B cell (primary cell): ENCODE measurements at regions not wholly inside any gene's neighbourhood (a gene's known extent, or its start where the extent isn't known, plus 50 kb on each side); places are given as distances from the start of the nearest gene placed in this dataset.

Experiments
- ATAC-seq: fragments of 200-7000 bp; cut with Tn5 transposase; one replicate; pipeline ENCODE4 v1.10.0; 2021; ENCODE audit warnings: low read depth, mild to moderate bottlenecking, moderate number of reproducible peaks, moderate library complexity
- CTCF ChIA-PET: fragments of 350-600 bp; sonication (Branson Sonifier 250); formaldehyde crosslinking; loops from one replicate; lab custom pipeline; 2021; ENCODE audit warnings: antibody characterized with exemption, inconsistent platforms; lab: Charles Lee
- POLR2A ChIA-PET: fragments of 350-600 bp; sonication (Branson Sonifier 250); formaldehyde crosslinking; loops from one replicate; lab custom pipeline; 2021; ENCODE audit warnings: antibody characterized with exemption; lab: Charles Lee
- DNase-seq: peaks from one replicate; pipeline ENCODE4 v3.0.0; 2013
- H2AFZ ChIP-seq: 2 replicates; pipeline ENCODE4 v1.6.1; 2012; ENCODE audit warnings: mild to moderate bottlenecking, low read depth, low read length; ENCODE audit not compliant: insufficient read depth, poor library complexity, severe bottlenecking
- H3K27ac ChIP-seq, 2 donors: 1 replicate in 1 of 2; 2 replicates in 1 of 2; pipeline ENCODE4 v1.5.1; 2012 to 2013; ENCODE audit warnings: low read length in 2 of 2, mild to moderate bottlenecking in 2 of 2, moderate library complexity in 1 of 2
- H3K27me3 ChIP-seq, 4 experiments: fragments of 200-600 bp in 1 of 4; sonication (generic) in 1 of 4; replicated peaks in 1 of 4; 1 replicate in 2 of 4; 2 replicates in 2 of 4; pipeline versions ENCODE4 v1.6.1 to v1.7.0; 2013 to 2016; ENCODE audit warnings: low read length in 3 of 4, mild to moderate bottlenecking in 2 of 4, mixed read lengths in 1 of 4, moderate library complexity in 1 of 4; ENCODE audit not compliant: insufficient read depth in 4 of 4, control insufficient read depth in 3 of 4; ENCODE audit errors: control extremely low read depth in 1 of 4
- H3K36me3 ChIP-seq, 2 experiments: replicated peaks in 1 of 2; 1 replicate in 1 of 2; 2 replicates in 1 of 2; pipeline versions ENCODE4 v1.6.1 to v1.7.1; 2013; ENCODE audit warnings: low read length in 1 of 2; ENCODE audit not compliant: insufficient read depth in 2 of 2, control insufficient read depth in 1 of 2; ENCODE audit errors: control extremely low read depth in 1 of 2, extremely low read depth in 1 of 2
- H3K4me1 ChIP-seq, 2 donors: fragments of 200-600 bp in 1 of 2; sonication (generic) in 1 of 2; 1 replicate in 1 of 2; 2 replicates in 1 of 2; pipeline versions ENCODE4 v1.5.1 to v1.6.1; 2013 to 2017; ENCODE audit warnings: low read length in 2 of 2; ENCODE audit not compliant: control insufficient read depth in 2 of 2, insufficient read depth in 2 of 2
- H3K4me2 ChIP-seq: replicated peaks from 2 replicates; pipeline ENCODE3; 2012; ENCODE audit warnings: mild to moderate bottlenecking, low read depth, low read length; ENCODE audit not compliant: poor library complexity, severe bottlenecking
- H3K4me3 ChIP-seq, 5 experiments: fragments of 200-600 bp in 1 of 5; sonication (generic) in 1 of 5; 1 replicate in 3 of 5; 2 replicates in 2 of 5; pipeline versions ENCODE4 v1.5.1 to v1.7.0; 2011 to 2016; ENCODE audit warnings: low read length in 4 of 5, mild to moderate bottlenecking in 4 of 5, low read depth in 2 of 5, control low read depth in 1 of 5, moderate library complexity in 1 of 5; ENCODE audit not compliant: insufficient read depth in 1 of 5; ENCODE audit errors: control extremely low read depth in 1 of 5, extremely low read depth in 1 of 5
- H3K79me2 ChIP-seq: fragments of 200-600 bp; sonication (generic); one replicate; pipeline ENCODE4 v1.6.0; 2016; ENCODE audit warnings: low read length; ENCODE audit not compliant: control insufficient read depth, insufficient read depth
- H3K9ac ChIP-seq: fragments of 200-600 bp; sonication (generic); 2 replicates; pipeline ENCODE4 v1.6.1; 2017; ENCODE audit warnings: mild to moderate bottlenecking, low read length, moderate library complexity
- H3K9me3 ChIP-seq, 3 donors: one replicate each; pipeline versions ENCODE4 v1.6.1 to v1.7.1; 2013; ENCODE audit warnings: low read length in 2 of 3; ENCODE audit not compliant: control insufficient read depth in 2 of 3, insufficient read depth in 1 of 3; ENCODE audit errors: control extremely low read depth in 1 of 3
- H4K20me1 ChIP-seq: 2 replicates; pipeline ENCODE4 v1.6.0; 2012; ENCODE audit warnings: mild to moderate bottlenecking, low read length; ENCODE audit not compliant: insufficient read depth, control insufficient read depth, poor library complexity, severe bottlenecking
- H3K27ac Mint-ChIP-seq: one replicate; pipeline ENCODE4 v1.8.0; 2021; ENCODE audit warnings: mixed read lengths
- H3K27me3 Mint-ChIP-seq: one replicate; pipeline ENCODE4 v1.8.0; 2021; ENCODE audit warnings: mixed read lengths
- H3K4me1 Mint-ChIP-seq: one replicate; pipeline ENCODE4 v1.8.0; 2021; ENCODE audit warnings: mixed read lengths
- H3K4me3 Mint-ChIP-seq: one replicate; pipeline ENCODE4 v1.8.0; 2021; ENCODE audit warnings: mixed read lengths
- H3K9me3 Mint-ChIP-seq: one replicate; pipeline ENCODE4 v1.8.0; 2022; ENCODE audit warnings: mixed read lengths; ENCODE audit not compliant: insufficient read depth
- EZH2 ChIP-seq: IDR thresholded peaks from 2 replicates; pipeline ENCODE4 v1.6.1; 2012; ENCODE audit warnings: borderline replicate concordance, low read depth, mild to moderate bottlenecking, moderate library complexity, low read length; ENCODE audit not compliant: insufficient read depth, poor library complexity, severe bottlenecking
- WGBS: methylation state at CpG from one replicate; pipeline ENCODE4 v1.1.5; 2013; ENCODE audit warnings: missing lambda C conversion rate; ENCODE audit not compliant: insufficient coverage; 5-methylcytosine and 5-hydroxymethylcytosine counted together
- intact Hi-C: fragments of 100-400 bp; cut with micrococcal nuclease; formaldehyde crosslinking; loops from one replicate; pipeline ENCODE4 v1.10.0; 2022
- TF ChIP-seq, protein P1 (sequence below): fragments of 200-600 bp; IDR thresholded peaks from one replicate; pipeline ENCODE4 v1.8.0; 2022; ENCODE audit warnings: antibody characterized with exemption, mild to moderate bottlenecking

DNA sequence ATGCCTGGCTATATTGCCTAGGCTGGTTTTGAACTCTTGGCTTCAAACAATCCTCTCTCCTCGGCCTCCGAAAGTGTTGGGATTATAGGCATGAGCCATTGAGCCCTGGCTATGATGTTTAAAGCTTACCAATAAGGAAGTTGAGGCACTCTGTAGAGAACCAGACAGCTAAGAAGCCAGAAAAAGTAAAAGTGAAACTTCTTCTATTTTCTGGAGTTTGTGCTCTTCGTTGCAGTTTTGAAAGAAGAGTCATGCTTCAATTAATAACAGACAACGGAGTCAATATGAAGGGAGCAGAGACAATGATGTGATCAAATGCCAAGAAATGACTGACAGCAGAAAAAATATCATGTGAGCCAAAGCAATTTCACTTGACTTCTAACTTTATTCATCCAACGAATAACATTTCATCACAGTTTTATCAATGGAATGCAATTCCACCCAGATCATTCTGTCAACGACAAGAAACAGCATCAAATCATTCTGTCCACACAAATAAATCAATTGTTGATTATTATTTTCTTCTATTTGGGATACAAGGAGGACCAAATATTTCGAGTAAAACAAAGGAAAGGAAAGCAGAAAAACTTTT lies 175.5 kb upstream of the CELF4 start:
- H2AFZ ChIP-seq, result no peak overlapping the region
- ChIA-PET CTCF (no interaction called here), POLR2A (no interaction called here)
- H3K79me2 ChIP-seq, result no peaks in the 10 kb centered on the region
- no peaks in the 10 kb centered on the region for H3K4me1 ChIP-seq
- no peak overlapping the region for H3K27ac Mint-ChIP-seq
- H3K36me3 ChIP-seq, result no peaks in the 10 kb centered on the region
- no peaks in the 10 kb centered on the region for H3K27me3 ChIP-seq
- intact Hi-C loops, result no loop called here
- DNase-seq (no peak), ATAC-seq (no peak)
- no peak overlapping the region for H3K4me2 ChIP-seq
- TF ChIP-seq, protein P1, sequence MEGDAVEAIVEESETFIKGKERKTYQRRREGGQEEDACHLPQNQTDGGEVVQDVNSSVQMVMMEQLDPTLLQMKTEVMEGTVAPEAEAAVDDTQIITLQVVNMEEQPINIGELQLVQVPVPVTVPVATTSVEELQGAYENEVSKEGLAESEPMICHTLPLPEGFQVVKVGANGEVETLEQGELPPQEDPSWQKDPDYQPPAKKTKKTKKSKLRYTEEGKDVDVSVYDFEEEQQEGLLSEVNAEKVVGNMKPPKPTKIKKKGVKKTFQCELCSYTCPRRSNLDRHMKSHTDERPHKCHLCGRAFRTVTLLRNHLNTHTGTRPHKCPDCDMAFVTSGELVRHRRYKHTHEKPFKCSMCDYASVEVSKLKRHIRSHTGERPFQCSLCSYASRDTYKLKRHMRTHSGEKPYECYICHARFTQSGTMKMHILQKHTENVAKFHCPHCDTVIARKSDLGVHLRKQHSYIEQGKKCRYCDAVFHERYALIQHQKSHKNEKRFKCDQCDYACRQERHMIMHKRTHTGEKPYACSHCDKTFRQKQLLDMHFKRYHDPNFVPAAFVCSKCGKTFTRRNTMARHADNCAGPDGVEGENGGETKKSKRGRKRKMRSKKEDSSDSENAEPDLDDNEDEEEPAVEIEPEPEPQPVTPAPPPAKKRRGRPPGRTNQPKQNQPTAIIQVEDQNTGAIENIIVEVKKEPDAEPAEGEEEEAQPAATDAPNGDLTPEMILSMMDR, result no peak
- TF ChIP-seq EZH2, result no peak
- no peaks in the 10 kb centered on the region for H4K20me1 ChIP-seq
- H3K9me3 ChIP-seq, result peaks cover 0 to 2% (median 0%) of the 10 kb centered on the region in 3 donors
- H3K27me3 Mint-ChIP-seq, result no peaks in the 10 kb centered on the region
- peaks cover 3% of the 10 kb centered on the region for H3K9me3 Mint-ChIP-seq
- H3K4me3 ChIP-seq, result no peak overlapping the region
- no peak overlapping the region for H3K27ac ChIP-seq
- 86% methylated on average over 3 of the region's 7 CpGs for WGBS
- no peaks in the 10 kb centered on the region for H3K4me1 Mint-ChIP-seq
- no peak overlapping the region for H3K9ac ChIP-seq
- H3K4me3 Mint-ChIP-seq, result no peak overlapping the region

DNA sequence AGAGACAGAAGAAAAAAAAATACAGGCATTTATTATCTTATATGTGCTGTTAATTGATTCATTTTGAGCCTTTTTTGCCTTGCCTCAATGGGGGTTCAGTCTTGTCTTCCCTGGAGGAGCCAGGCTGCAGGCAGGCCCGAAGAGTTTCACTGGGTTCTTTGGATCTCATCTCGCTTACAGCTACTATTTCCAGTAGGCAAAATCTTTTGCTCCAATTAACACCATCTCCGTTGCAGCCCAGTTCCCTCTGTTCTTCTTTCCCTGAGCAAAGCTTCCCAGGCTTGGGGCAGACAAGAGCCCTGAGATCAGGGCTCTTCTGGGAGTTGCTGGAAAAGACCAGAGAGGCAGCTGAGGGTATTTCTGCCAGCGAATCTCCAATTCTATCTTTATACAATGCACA lies 168.8 kb upstream of the CELF4 start:
- Mint-ChIP-seq H3K4me3 (no peak overlapping the region), H3K27me3 (no peaks in the 10 kb centered on the region)
- no peaks in the 10 kb centered on the region for H3K27me3 ChIP-seq

More for the DNA sequence above, 168.8 kb upstream of the CELF4 start:
- Histone ChIP-seq H4K20me1 (no peaks in the 10 kb centered on the region), H3K27ac (no peak overlapping the region), H3K9ac (no peak overlapping the region), H3K9me3 (peaks cover 0 to 6% (median 0%) of the 10 kb centered on the region in 3 donors), H3K4me1 (no peaks in the 10 kb centered on the region), H2AFZ (no peak overlapping the region), H3K79me2 (no peaks in the 10 kb centered on the region), H3K4me3 (no peak overlapping the region), H3K4me2 (no peak overlapping the region), H3K36me3 (no peaks in the 10 kb centered on the region)
- ATAC-seq (no peak), DNase-seq (no peak)
- POLR2A ChIA-PET, result no interaction called here
- 83% methylated on average over 2 of the region's 4 CpGs for WGBS
- H3K4me1 Mint-ChIP-seq, result no peaks in the 10 kb centered on the region
- CTCF ChIA-PET, result no interaction called here
- TF ChIP-seq EZH2, result no peak
- TF ChIP-seq, protein P1, result no peak
- intact Hi-C loops, result no loop called here
- no peaks in the 10 kb centered on the region for H3K9me3 Mint-ChIP-seq
- H3K27ac Mint-ChIP-seq, result no peak overlapping the region
